ENCODE measurements at regions not wholly inside any gene's neighbourhood (a gene's known extent, or its start where the extent isn't known, plus 50 kb on each side); places are given as distances from the start of the nearest gene placed in this dataset.

GRCh38 chr5:10839916-10840599 lies 79.0 kb upstream of the DAP start:
- Histone ChIP-seq H3K4me2 (ENCODE audit: insufficient read depth, insufficient read length, low read length) (no peak overlapping the region), H3K4ac (ENCODE audit: low read depth, low read length) (no peak overlapping the region), H3K4me1 (ENCODE audit: insufficient read depth, low read length) (no peaks in the 10 kb centered on the region), H3K79me1 (ENCODE audit: insufficient read depth, low read depth, low read length, poor library complexity, severe bottlenecking) (no peaks in the 10 kb centered on the region), H2BK20ac (ENCODE audit: low read depth, low read length, poor library complexity, severe bottlenecking) (no peak overlapping the region), H3K9me3 (ENCODE audit: control insufficient read depth, low read depth, low read length) (no peaks in the 10 kb centered on the region), H3T11ph (ENCODE audit: low read length) (no peak overlapping the region), H2AK5ac (ENCODE audit: insufficient read length, low read length) (no peak overlapping the region), H3K79me2 (ENCODE audit: insufficient read depth, low read length) (no peaks in the 10 kb centered on the region), H2BK120ac (ENCODE audit: low read depth, low read length, poor library complexity, severe bottlenecking) (no peak overlapping the region), H3K27ac (ENCODE audit: insufficient read length, low read depth, low read length) (no peak overlapping the region), H4K5ac (ENCODE audit: insufficient read length, low read depth, low read length) (no peak overlapping the region), H2AFZ (ENCODE audit: low read length) (no peak overlapping the region), H3K9ac (ENCODE audit: extremely low read depth, insufficient read length, low read length) (no peak overlapping the region), H4K8ac (replicated peaks; ENCODE audit: insufficient read length, low read depth, low read length) (no peak overlapping the region), H2BK12ac (ENCODE audit: insufficient read length, low read depth, low read length) (no peak overlapping the region), H3K14ac (ENCODE audit: insufficient read depth, low read length) (no peak overlapping the region), H3K27me3 (ENCODE audit: insufficient read depth, low read length) (no peaks in the 10 kb centered on the region), H3K23me2 (ENCODE audit: insufficient read length, low read depth, low read length, poor library complexity, severe bottlenecking) (no peaks in the 10 kb centered on the region), H4K91ac (ENCODE audit: insufficient read length, low read depth, low read length) (no peak overlapping the region), H3K18ac (ENCODE audit: insufficient read length, low read depth, low read length) (no peak overlapping the region), H4K20me1 (ENCODE audit: control insufficient read depth, insufficient read depth, insufficient read length) (no peaks in the 10 kb centered on the region), H2BK5ac (ENCODE audit: insufficient read length, low read length) (no peak overlapping the region), H2BK15ac (ENCODE audit: low read depth, low read length) (no peak overlapping the region), H3K56ac (ENCODE audit: insufficient read length, low read depth, low read length) (no peak overlapping the region), H3K23ac (ENCODE audit: insufficient read length, low read depth, low read length) (no peak overlapping the region)
- H3K36me3 Mint-ChIP-seq (ENCODE audit: insufficient read depth in 1 of 3, low read depth in 3 of 3), result peaks cover 0 to 23% (median 0%) of the 10 kb centered on the region in 3 experiments; a peak in 3 of 7 replicates
- no peaks in the 10 kb centered on the region for H3K4me1 Mint-ChIP-seq
- TF ChIP-seq, protein P1, sequence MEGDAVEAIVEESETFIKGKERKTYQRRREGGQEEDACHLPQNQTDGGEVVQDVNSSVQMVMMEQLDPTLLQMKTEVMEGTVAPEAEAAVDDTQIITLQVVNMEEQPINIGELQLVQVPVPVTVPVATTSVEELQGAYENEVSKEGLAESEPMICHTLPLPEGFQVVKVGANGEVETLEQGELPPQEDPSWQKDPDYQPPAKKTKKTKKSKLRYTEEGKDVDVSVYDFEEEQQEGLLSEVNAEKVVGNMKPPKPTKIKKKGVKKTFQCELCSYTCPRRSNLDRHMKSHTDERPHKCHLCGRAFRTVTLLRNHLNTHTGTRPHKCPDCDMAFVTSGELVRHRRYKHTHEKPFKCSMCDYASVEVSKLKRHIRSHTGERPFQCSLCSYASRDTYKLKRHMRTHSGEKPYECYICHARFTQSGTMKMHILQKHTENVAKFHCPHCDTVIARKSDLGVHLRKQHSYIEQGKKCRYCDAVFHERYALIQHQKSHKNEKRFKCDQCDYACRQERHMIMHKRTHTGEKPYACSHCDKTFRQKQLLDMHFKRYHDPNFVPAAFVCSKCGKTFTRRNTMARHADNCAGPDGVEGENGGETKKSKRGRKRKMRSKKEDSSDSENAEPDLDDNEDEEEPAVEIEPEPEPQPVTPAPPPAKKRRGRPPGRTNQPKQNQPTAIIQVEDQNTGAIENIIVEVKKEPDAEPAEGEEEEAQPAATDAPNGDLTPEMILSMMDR (conservative IDR thresholded peaks at IDR 0.05), result no peak
- H3K9me3 Mint-ChIP-seq, result peaks cover 12 to 17% of the 10 kb centered on the region in 2 experiments; a peak in 4 of 5 replicates
- no CpG with 5 or more reads among the region's 3 CpGs for WGBS (ENCODE audit: extremely low coverage, insufficient read length, low lambda C conversion rate)
- H3K4me3 Mint-ChIP-seq, result no peak overlapping the region; a peak in 1 of 5 replicates
- H3K27me3 Mint-ChIP-seq (ENCODE audit: low read depth), result peaks cover 2% of the 10 kb centered on the region
- DNase-seq, result no peak
- H3K27ac Mint-ChIP-seq, result no peak overlapping the region
